ENCODE measurements at regions not wholly inside any gene's neighbourhood (a gene's known extent, or its start where the extent isn't known, plus 50 kb on each side); places are given as distances from the start of the nearest gene placed in this dataset.

- TF ChIP-seq CTCF (IDR thresholded peaks at IDR 0.05): no peak
- TF ChIP-seq ZFX (IDR thresholded peaks at IDR 0.05; ENCODE audit: borderline replicate concordance): no peak
Observed at GRCh38 chr18:73983970-73984369, 163.7 kb downstream of the FBXO15 start.

All from 22Rv1 (cell line).